ENCODE measurements at regions not wholly inside any gene's neighbourhood (a gene's known extent, or its start where the extent isn't known, plus 50 kb on each side); places are given as distances from the start of the nearest gene placed in this dataset.
A peak's percentile ranks its signal among the peaks of the same experiment; 100 is the strongest.
"Not testable (repeated sequence)": the region's sequence is repeated elsewhere in the genome, so short reads cannot be mapped to it uniquely, and the experiment has no call there.

GRCh38 chr10:126722726-126723125, 52.2 kb upstream of the C10orf90 start:
- H3K4me3 ChIP-seq (ENCODE audit: low read length): no peak overlapping the region
- no peak for DNase-seq (ENCODE audit: low read depth, low spot score)

- no peak overlapping the region for H3K4me3 ChIP-seq (ENCODE audit: low read length)
- no peak for DNase-seq (ENCODE audit: low read depth, low spot score)
Measured at GRCh38 chr10:126723226-126723625, 52.7 kb upstream of the C10orf90 start.

DNA sequence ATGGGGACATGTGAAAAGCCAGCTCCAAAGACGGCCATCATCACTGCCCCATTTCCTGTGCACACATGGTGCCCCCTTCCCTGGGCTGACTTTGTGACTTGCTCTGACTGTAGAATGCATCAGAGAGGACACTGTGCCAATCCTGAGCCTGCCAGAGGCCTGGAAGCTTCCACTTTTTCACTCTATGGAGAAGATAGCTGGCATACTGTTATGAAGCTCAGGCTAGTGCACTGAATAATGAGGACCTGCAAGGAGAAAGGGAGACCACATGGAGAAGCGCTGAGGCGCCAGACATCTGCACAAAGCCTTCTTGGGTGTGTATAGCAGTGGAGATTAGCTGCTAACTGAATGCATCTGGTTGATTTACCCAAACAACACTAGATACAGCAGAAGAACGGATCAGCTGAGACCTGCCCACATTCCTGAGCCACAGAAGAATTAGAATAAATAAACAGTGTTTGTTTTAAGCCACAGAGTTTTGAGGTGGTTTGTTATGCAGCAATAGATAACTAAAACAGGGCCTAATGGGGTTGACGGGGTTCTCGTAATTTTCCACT, 58.9 kb upstream of the C10orf90 start:
- DNase-seq (ENCODE audit: low read depth, low spot score): no peak
- no peak overlapping the region for H3K4me3 ChIP-seq (ENCODE audit: low read length)

DNA sequence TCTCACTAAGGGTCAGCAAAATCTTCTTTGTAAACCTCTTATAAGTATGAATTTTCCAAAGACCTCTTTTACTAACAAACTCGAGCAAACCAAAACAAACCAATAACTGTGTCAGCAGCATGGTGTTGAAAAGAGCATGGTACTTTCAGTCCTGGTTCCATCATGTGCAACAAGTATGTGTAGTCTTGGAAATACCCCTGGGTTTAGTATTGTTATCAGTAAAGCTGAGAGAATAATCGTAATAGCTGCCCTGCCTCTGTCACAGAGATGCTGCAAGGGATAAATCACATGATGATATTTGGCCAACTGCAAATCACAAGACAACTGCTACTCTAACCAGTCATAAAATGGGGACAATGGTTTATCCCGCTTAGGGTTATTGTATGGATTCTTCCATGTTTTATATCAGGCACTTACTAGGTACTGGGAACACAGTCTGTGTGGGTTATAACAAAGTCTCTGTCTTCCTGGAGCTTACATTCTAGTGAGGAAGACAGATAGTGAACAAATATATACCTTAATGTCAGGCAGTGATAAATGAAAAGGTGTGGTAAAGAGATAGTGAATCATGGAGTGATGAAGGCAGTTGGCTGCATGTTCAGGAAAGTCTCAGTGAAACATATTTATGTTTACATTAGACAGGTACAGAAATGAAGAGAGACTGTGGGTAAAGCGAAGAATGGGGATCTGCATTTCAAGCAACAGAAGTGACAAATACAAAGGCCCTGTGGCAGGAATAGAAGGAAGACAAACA, 60.5 kb upstream of the C10orf90 start:
- no peak overlapping the region for H3K4me3 ChIP-seq (ENCODE audit: low read length)
- no peak for DNase-seq (ENCODE audit: low read depth, low spot score)

DNA sequence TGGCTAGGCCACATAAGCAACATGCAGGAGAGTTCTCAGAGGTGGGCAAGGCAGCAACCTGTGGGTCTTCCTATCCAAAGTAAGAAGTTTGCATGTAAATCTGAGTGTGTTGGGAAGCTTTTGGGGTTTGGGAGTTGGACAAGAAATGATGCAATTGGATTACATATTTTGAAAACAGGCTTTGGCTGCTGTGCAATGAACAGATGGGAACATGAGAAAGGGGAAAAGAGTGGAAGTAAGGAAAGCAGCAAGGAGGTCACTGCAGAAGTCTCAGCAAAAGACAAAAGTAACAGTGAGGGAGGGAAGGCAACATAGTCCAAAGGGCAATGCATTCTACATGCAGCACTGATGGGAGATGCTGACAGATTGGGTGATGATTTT, 61.1 kb upstream of the C10orf90 start:
- no peak overlapping the region for H3K4me3 ChIP-seq (ENCODE audit: low read length)
- no peak for DNase-seq (ENCODE audit: low read depth, low spot score)

GRCh38 chr10:126732308-126732707, 61.8 kb upstream of the C10orf90 start:
- no peak for DNase-seq (ENCODE audit: low read depth, low spot score)

GRCh38 chr10:126732868-126733267, 62.4 kb upstream of the C10orf90 start:
- H3K4me3 ChIP-seq (ENCODE audit: low read length): no peak overlapping the region
- no peak for DNase-seq (ENCODE audit: low read depth, low spot score)

More at GRCh38 chr10:126732308-126732707, 61.8 kb upstream of the C10orf90 start:
- H3K4me3 ChIP-seq (ENCODE audit: low read length): no peak overlapping the region

- DNase-seq (ENCODE audit: low read depth, low spot score): no peak
- no peak overlapping the region for H3K4me3 ChIP-seq (ENCODE audit: low read length)
Measured at GRCh38 chr10:126734015-126734414, 63.5 kb upstream of the C10orf90 start.

DNA sequence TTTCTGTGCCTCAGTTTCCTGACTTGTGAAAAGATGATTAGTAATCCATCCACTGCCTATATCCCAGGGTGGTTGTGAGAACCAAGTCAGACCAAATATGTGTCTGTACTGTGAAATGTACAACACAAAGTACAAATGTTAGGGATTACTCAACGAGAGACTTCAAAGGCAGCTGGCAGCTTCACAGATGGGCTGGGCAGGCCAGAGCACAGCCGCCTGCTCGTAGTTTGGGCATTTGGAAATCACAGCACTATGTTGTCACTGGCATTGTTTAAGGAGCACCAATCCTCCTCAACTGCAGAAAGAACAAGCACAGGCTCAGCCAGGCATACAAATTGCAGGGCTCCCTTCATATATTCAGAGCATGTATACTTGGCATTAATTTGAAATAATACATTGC, 64.5 kb upstream of the C10orf90 start:
- H3K4me3 ChIP-seq (ENCODE audit: low read length): no peak overlapping the region
- DNase-seq (ENCODE audit: low read depth, low spot score): no peak

GRCh38 chr10:126736142-126736541, 65.6 kb upstream of the C10orf90 start:
- DNase-seq (ENCODE audit: low read depth, low spot score): no peak
- H3K4me3 ChIP-seq (ENCODE audit: low read length): no peak overlapping the region

DNA sequence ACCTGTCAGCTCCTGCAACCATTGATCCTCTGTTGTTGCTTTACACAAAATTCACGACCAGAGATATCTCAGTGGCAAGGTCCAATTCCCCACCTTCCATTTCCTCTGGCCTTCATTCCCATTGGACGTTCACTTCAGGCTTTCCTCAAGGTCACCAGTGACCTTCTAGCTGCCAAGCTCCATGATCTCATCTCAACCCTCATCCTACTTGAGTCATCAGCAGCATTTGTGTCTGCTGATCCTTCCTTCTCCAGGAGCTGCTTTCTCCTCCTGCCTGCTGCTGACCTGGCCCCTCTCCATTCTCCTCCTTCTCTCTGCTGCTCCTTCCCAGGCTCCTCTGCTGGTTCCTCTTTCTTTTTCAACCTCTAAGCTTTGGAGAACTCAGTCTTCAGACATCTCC, 66.2 kb upstream of the C10orf90 start:
- no peak for DNase-seq (ENCODE audit: low read depth, low spot score)
- H3K4me3 ChIP-seq (ENCODE audit: low read length): no peak overlapping the region

GRCh38 chr10:126738001-126738400, 67.5 kb upstream of the C10orf90 start:
- no peak for DNase-seq (ENCODE audit: low read depth, low spot score)
- no peak overlapping the region for H3K4me3 ChIP-seq (ENCODE audit: low read length)

- no peak overlapping the region for H3K4me3 ChIP-seq (ENCODE audit: low read length)
Measured at GRCh38 chr10:126744571-126744970, 74.1 kb upstream of the C10orf90 start.

GRCh38 chr10:126749015-126749655, 78.6 kb upstream of the C10orf90 start:
- no peak overlapping the region for H3K4me3 ChIP-seq (ENCODE audit: low read length)
- DNase-seq (ENCODE audit: low read depth, low spot score): peak; percentile 62

More at GRCh38 chr10:126744571-126744970, 74.1 kb upstream of the C10orf90 start:
- DNase-seq (ENCODE audit: low read depth, low spot score): no peak

GRCh38 chr10:126754966-126755365, 84.5 kb upstream of the C10orf90 start:
- DNase-seq (ENCODE audit: low read depth, low spot score): no peak
- H3K4me3 ChIP-seq (ENCODE audit: low read length): no peak overlapping the region

DNA sequence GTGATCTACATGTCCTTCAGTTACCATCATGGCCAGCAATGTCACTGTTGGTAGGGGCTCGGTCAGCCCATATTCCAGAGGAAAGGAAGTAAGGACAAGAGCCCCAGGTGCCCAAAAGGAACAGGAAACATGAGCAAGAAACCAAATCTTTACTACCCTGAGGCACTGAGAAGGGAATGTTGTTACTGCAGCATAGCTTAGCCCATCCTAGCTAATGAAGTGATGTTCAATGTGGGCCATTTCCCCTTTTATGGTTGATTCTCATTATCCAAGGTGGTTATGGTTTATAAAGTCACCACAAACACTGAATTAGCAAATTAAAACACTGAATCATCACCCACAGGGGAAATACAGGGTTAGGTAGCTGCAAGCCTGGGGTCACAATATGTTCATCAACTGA, 88.4 kb upstream of the C10orf90 start:
- no peak overlapping the region for H3K4me3 ChIP-seq (ENCODE audit: low read length)
- DNase-seq (ENCODE audit: low read depth, low spot score): no peak

GRCh38 chr10:126759531-126759930, 89.0 kb upstream of the C10orf90 start:
- DNase-seq (ENCODE audit: low read depth, low spot score): no peak
- H3K4me3 ChIP-seq (ENCODE audit: low read length): no peak overlapping the region

DNA sequence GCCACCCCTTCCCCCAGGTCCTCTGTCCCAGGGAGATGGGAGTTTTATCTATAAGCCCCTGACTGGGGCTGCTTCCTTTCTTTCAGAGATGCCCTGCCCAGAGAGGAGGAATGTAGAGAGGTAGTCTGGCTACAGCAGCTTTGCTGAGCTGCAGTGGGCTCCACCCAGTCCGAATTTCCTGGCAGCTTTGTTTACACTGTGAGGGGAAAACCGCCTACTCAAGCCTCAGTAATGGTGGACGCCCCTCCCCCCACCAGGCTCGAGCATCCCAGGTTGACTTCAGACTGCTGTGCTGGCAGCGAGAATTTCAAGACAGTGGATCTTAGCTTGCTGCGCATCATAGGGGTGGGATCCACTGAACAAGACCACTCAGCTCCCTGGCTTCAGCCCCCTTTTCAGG, 96.2 kb upstream of the C10orf90 start:
- not testable (repeated sequence) for DNase-seq (ENCODE audit: low read depth, low spot score); H3K4me3 ChIP-seq (ENCODE audit: low read length)

DNA sequence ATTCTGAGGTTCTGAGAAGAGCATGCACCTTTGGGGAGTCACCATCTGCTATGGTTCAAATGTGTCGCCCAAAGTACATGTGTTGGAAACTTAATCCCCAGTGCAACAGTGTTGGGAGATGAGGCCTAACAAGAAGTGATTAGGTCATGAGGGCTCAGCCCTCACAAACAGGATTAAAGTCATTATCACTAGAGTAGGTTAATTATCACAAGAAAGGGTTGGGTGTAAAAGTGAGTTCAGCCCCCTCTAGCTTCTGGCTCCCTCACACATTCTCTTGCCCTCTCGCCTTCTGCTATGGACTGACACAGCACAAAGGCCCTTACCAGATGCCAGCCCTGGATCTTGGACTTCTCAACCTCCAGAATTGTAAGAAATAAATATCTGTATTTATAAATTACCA, 100.3 kb upstream of the C10orf90 start:
- H3K4me3 ChIP-seq (ENCODE audit: low read length): no peak overlapping the region
- DNase-seq (ENCODE audit: low read depth, low spot score): no peak

DNA sequence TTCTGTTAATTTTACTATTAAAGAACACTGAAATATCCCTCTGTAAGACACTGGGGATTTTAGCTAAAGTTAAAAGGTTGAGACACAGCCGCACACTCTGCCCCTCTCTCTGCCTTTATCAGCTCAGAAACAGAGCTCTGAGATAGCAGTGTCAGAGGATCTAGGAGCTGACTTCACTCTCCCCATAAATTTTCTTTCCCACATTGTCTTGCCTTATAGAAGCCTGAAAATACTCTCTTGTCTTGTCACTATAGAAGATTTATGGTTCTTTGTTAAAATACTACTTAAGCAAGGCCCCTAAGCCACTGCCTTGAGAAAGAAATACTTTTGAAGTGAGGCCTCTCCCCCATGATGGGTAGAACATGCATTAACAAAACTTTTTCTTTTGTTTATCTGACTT, 105.7 kb upstream of the C10orf90 start:
- H3K4me3 ChIP-seq (ENCODE audit: low read length): no peak overlapping the region
- DNase-seq (ENCODE audit: low read depth, low spot score): no peak

GRCh38 chr10:126777714-126778113, 107.2 kb upstream of the C10orf90 start:
- no peak overlapping the region for H3K4me3 ChIP-seq (ENCODE audit: low read length)
- no peak for DNase-seq (ENCODE audit: low read depth, low spot score)
